ENCODE measurements at regions not wholly inside any gene's neighbourhood (a gene's known extent, or its start where the extent isn't known, plus 50 kb on each side); places are given as distances from the start of the nearest gene placed in this dataset.

DNA sequence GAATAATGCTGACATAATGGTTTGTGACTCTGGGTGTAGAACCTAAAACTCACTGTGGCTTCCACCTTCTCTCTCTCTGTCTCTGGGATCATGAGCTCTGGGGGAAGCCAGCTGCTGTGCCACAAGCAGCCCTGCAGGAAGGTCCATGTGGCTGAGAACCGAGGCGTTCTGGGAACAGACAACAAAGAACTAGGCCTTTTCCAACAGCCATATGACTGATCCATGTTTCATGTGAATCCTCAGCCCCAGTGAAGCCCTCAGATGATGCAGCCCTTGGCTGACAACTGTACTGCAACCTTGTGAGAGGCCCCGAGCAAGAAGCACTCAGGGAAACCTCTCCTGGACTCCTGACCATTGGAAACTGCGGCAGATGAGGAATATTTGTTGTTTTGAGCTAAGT lies 56.6 kb downstream of the HLA-G start:
- Histone ChIP-seq H3K9ac (ENCODE audit: low read depth, low read length) (no peak overlapping the region), H3K36me3 (ENCODE audit: control insufficient read depth, insufficient read depth, low read length) (no peaks in the 10 kb centered on the region), H3K27me3 (ENCODE audit: control insufficient read depth, insufficient read depth, low read length) (peaks cover 23% of the 10 kb centered on the region), H3K9me3 (ENCODE audit: control insufficient read depth, insufficient read depth, low read length) (no peaks in the 10 kb centered on the region), H3K4me1 (ENCODE audit: control insufficient read depth, insufficient read depth, low read length) (no peaks in the 10 kb centered on the region), H3K4me3 (ENCODE audit: low read depth, low read length) (no peak overlapping the region)

GRCh38 chr6:29886701-29887100 lies 55.6 kb upstream of the HLA-A start:
- Histone ChIP-seq H3K27me3 (ENCODE audit: control insufficient read depth, insufficient read depth, low read length) (peaks cover 27% of the 10 kb centered on the region), H3K4me1 (ENCODE audit: control insufficient read depth, insufficient read depth, low read length) (no peaks in the 10 kb centered on the region), H3K4me3 (ENCODE audit: low read depth, low read length) (no peak overlapping the region), H3K9ac (ENCODE audit: low read depth, low read length) (no peak overlapping the region), H3K36me3 (ENCODE audit: control insufficient read depth, insufficient read depth, low read length) (no peaks in the 10 kb centered on the region), H3K9me3 (ENCODE audit: control insufficient read depth, insufficient read depth, low read length) (no peaks in the 10 kb centered on the region)

DNA sequence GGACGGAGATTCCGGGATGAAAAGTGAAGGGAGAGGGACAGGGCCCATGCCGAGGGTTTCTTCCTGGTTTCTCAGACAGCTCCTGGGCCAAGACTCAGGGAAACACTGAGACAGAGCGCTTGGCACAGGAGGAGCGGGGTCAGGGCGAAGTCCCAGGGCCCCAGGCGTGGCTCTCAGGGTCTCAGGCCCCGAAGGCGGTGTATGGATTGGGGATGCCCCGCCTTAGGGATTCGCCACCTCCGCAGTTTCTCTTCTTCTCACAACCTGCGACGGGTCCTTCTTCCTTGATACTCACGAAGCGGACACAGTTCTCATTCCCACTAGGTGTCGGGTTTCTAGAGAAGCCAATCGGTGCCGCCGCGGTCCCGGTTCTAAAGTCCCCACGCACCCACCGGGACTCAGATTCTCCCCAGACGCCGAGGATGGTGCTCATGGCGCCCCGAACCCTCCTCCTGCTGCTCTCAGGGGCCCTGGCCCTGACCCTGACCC lies 55.0 kb upstream of the HLA-A start:
- H3K9ac ChIP-seq (ENCODE audit: low read depth, low read length), result no peak overlapping the region
- peaks cover 27% of the 10 kb centered on the region for H3K27me3 ChIP-seq (ENCODE audit: control insufficient read depth, insufficient read depth, low read length)
- H3K4me3 ChIP-seq (ENCODE audit: low read depth, low read length), result peak overlapping the region; percentile 18

DNA sequence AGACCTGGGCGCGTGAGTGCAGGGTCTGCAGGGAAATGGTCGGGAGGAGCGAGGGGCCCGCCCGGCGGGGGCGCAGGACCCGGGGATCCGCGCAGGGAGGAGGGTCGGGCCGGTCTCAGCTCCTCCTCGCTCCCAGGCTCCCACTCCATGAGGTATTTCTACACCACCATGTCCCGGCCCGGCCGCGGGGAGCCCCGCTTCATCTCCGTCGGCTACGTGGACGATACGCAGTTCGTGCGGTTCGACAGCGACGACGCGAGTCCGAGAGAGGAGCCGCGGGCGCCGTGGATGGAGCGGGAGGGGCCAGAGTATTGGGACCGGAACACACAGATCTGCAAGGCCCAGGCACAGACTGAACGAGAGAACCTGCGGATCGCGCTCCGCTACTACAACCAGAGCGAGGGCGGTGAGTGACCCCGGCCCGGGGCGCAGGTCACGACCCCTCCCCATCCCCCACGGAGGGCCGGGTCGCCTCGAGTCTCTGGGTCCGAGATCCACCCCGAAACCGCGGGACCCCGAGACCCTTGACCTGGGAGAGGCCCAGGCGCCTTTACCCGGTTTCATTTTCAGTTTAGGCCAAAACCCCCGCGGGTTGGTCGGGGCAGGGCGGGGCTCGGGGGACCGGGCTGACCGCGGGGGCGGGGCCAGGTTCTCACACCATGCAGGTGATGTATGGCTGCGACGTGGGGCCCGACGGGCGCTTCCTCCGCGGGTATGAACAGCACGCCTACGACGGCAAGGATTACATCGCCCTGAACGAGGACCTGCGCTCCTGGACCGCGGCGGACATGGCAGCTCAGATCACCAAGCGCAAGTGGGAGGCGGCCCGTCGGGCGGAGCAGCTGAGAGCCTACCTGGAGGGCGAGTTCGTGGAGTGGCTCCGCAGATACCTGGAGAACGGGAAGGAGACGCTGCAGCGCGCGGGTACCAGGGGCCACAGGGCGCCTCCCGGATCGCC lies 54.2 kb upstream of the HLA-A start:
- Histone ChIP-seq H3K4me3 (ENCODE audit: low read depth, low read length) (peak overlapping the region; percentile 46), H3K9ac (ENCODE audit: low read depth, low read length) (no peak overlapping the region), H3K9me3 (ENCODE audit: control insufficient read depth, insufficient read depth, low read length) (no peaks in the 10 kb centered on the region), H3K27me3 (ENCODE audit: control insufficient read depth, insufficient read depth, low read length) (peaks cover 27% of the 10 kb centered on the region), H3K36me3 (ENCODE audit: control insufficient read depth, insufficient read depth, low read length) (no peaks in the 10 kb centered on the region), H3K4me1 (ENCODE audit: control insufficient read depth, insufficient read depth, low read length) (no peaks in the 10 kb centered on the region)

More for the DNA sequence above, 55.0 kb upstream of the HLA-A start:
- Histone ChIP-seq H3K9me3 (ENCODE audit: control insufficient read depth, insufficient read depth, low read length) (no peaks in the 10 kb centered on the region), H3K36me3 (ENCODE audit: control insufficient read depth, insufficient read depth, low read length) (no peaks in the 10 kb centered on the region), H3K4me1 (ENCODE audit: control insufficient read depth, insufficient read depth, low read length) (no peaks in the 10 kb centered on the region)

Data from iPS-15b (cell line).